22Rv1 (cell line): ENCODE measurements at regions not wholly inside any gene's neighbourhood (a gene's known extent, or its start where the extent isn't known, plus 50 kb on each side); places are given as distances from the start of the nearest gene placed in this dataset.

ENCODE experiments used
- CTCF ChIP-seq: fragments of 450-650 bp; IDR thresholded peaks from 2 replicates; pipeline ENCODE4 v1.5.1; 2017; ENCODE audit warnings: mild to moderate bottlenecking
- ZFX ChIP-seq: fragments of 450-650 bp; IDR thresholded peaks from 2 replicates; pipeline ENCODE4 v1.6.1; 2017; ENCODE audit warnings: antibody characterized with exemption, borderline replicate concordance

DNA sequence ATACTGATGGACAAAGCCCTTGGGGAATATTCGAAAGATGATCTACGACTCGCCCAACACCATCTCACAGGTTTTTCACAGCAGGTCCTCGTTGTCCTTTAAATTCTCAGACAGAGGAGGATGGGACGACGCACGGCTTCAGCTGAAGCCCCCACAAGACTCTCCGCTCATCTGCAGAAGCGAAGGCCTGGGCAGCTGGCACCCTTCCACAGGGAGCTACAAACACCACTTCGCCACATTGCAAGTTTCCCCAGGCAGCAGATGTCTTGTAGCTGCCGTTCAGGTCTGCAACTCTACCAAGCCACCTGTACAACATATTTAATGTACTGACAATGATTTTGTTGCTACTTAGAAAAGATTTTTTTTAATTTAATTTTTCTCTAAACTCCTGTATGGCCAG lies 642.9 kb downstream of the ZEB2 start:
- no peak for TF ChIP-seq CTCF
- no peak for TF ChIP-seq ZFX
